ENCODE measurements at regions not wholly inside any gene's neighbourhood (a gene's known extent, or its start where the extent isn't known, plus 50 kb on each side); places are given as distances from the start of the nearest gene placed in this dataset.

- Histone ChIP-seq H3K27ac (ENCODE audit: low read depth, low read length) (no peak overlapping the region), H3K4me1 (ENCODE audit: control insufficient read depth in 3 of 3, insufficient read depth in 3 of 3, low read length in 3 of 3) (no peaks in the 10 kb centered on the region), H3K36me3 (ENCODE audit: control insufficient read depth in 3 of 3, insufficient read depth in 3 of 3, low read length in 3 of 3) (no peaks in the 10 kb centered on the region), H3K4me3 (ENCODE audit: low read length in 3 of 3) (no peak overlapping the region), H3K9me3 (ENCODE audit: control insufficient read depth in 3 of 3, low read length in 3 of 3) (no peaks in the 10 kb centered on the region), H3K9ac (ENCODE audit: low read depth in 1 of 3, low read length in 3 of 3) (no peak overlapping the region), H3K27me3 (ENCODE audit: control insufficient read depth in 3 of 3, insufficient read depth in 3 of 3, low read length in 3 of 3) (no peaks in the 10 kb centered on the region)
Observed at GRCh38 chr12:30095511-30095910, 311.8 kb upstream of the TMTC1 start.

- no peak overlapping the region for H3K9ac ChIP-seq (ENCODE audit: low read depth in 1 of 3, low read length in 3 of 3)
- no peaks in the 10 kb centered on the region for H3K4me1 ChIP-seq (ENCODE audit: control insufficient read depth in 3 of 3, insufficient read depth in 3 of 3, low read length in 3 of 3)
- H3K36me3 ChIP-seq (ENCODE audit: control insufficient read depth in 3 of 3, insufficient read depth in 3 of 3, low read length in 3 of 3): no peaks in the 10 kb centered on the region
- H3K27me3 ChIP-seq (ENCODE audit: control insufficient read depth in 3 of 3, insufficient read depth in 3 of 3, low read length in 3 of 3): no peaks in the 10 kb centered on the region
- H3K4me3 ChIP-seq (ENCODE audit: low read length in 3 of 3): no peak overlapping the region
- no peaks in the 10 kb centered on the region for H3K9me3 ChIP-seq (ENCODE audit: control insufficient read depth in 3 of 3, low read length in 3 of 3)
- H3K27ac ChIP-seq (ENCODE audit: low read depth, low read length): no peak overlapping the region
Observed at GRCh38 chr12:30092983-30093617, 309.4 kb upstream of the TMTC1 start.

- no peaks in the 10 kb centered on the region for H3K36me3 ChIP-seq (ENCODE audit: control insufficient read depth in 3 of 3, insufficient read depth in 3 of 3, low read length in 3 of 3)
- H3K9ac ChIP-seq (ENCODE audit: low read depth in 1 of 3, low read length in 3 of 3): no peak overlapping the region
- no peaks in the 10 kb centered on the region for H3K27me3 ChIP-seq (ENCODE audit: control insufficient read depth in 3 of 3, insufficient read depth in 3 of 3, low read length in 3 of 3)
- H3K9me3 ChIP-seq (ENCODE audit: control insufficient read depth in 3 of 3, low read length in 3 of 3): no peaks in the 10 kb centered on the region
- H3K4me1 ChIP-seq (ENCODE audit: control insufficient read depth in 3 of 3, insufficient read depth in 3 of 3, low read length in 3 of 3): no peaks in the 10 kb centered on the region
- no peak overlapping the region for H3K4me3 ChIP-seq (ENCODE audit: low read length in 3 of 3)
- H3K27ac ChIP-seq (ENCODE audit: low read depth, low read length): no peak overlapping the region
Observed at GRCh38 chr12:30090258-30090657, 306.5 kb upstream of the TMTC1 start.

GRCh38 chr12:30088259-30088995, 304.7 kb upstream of the TMTC1 start:
- no peaks in the 10 kb centered on the region for H3K9me3 ChIP-seq (ENCODE audit: control insufficient read depth in 3 of 3, low read length in 3 of 3)
- H3K4me1 ChIP-seq (ENCODE audit: control insufficient read depth in 3 of 3, insufficient read depth in 3 of 3, low read length in 3 of 3): no peaks in the 10 kb centered on the region
- no peak overlapping the region for H3K4me3 ChIP-seq (ENCODE audit: low read length in 3 of 3)
- no peaks in the 10 kb centered on the region for H3K36me3 ChIP-seq (ENCODE audit: control insufficient read depth in 3 of 3, insufficient read depth in 3 of 3, low read length in 3 of 3)
- H3K27me3 ChIP-seq (ENCODE audit: control insufficient read depth in 3 of 3, insufficient read depth in 3 of 3, low read length in 3 of 3): no peaks in the 10 kb centered on the region
- H3K27ac ChIP-seq (ENCODE audit: low read depth, low read length): no peak overlapping the region
- no peak overlapping the region for H3K9ac ChIP-seq (ENCODE audit: low read depth in 1 of 3, low read length in 3 of 3)

GRCh38 chr12:30082381-30082780, 298.6 kb upstream of the TMTC1 start:
- Histone ChIP-seq H3K27ac (ENCODE audit: low read depth, low read length) (no peak overlapping the region), H3K27me3 (ENCODE audit: control insufficient read depth in 3 of 3, insufficient read depth in 3 of 3, low read length in 3 of 3) (no peaks in the 10 kb centered on the region), H3K4me1 (ENCODE audit: control insufficient read depth in 3 of 3, insufficient read depth in 3 of 3, low read length in 3 of 3) (no peaks in the 10 kb centered on the region), H3K9ac (ENCODE audit: low read depth in 1 of 3, low read length in 3 of 3) (no peak overlapping the region), H3K4me3 (ENCODE audit: low read length in 3 of 3) (no peak overlapping the region), H3K36me3 (ENCODE audit: control insufficient read depth in 3 of 3, insufficient read depth in 3 of 3, low read length in 3 of 3) (no peaks in the 10 kb centered on the region), H3K9me3 (ENCODE audit: control insufficient read depth in 3 of 3, low read length in 3 of 3) (no peaks in the 10 kb centered on the region)

GRCh38 chr12:30074916-30075315, 291.2 kb upstream of the TMTC1 start:
- Histone ChIP-seq H3K9me3 (ENCODE audit: control insufficient read depth in 3 of 3, low read length in 3 of 3) (no peaks in the 10 kb centered on the region), H3K27ac (ENCODE audit: low read depth, low read length) (no peak overlapping the region), H3K4me3 (ENCODE audit: low read length in 3 of 3) (no peak overlapping the region), H3K4me1 (ENCODE audit: control insufficient read depth in 3 of 3, insufficient read depth in 3 of 3, low read length in 3 of 3) (no peaks in the 10 kb centered on the region), H3K9ac (ENCODE audit: low read depth in 1 of 3, low read length in 3 of 3) (no peak overlapping the region), H3K36me3 (ENCODE audit: control insufficient read depth in 3 of 3, insufficient read depth in 3 of 3, low read length in 3 of 3) (no peaks in the 10 kb centered on the region), H3K27me3 (ENCODE audit: control insufficient read depth in 3 of 3, insufficient read depth in 3 of 3, low read length in 3 of 3) (no peaks in the 10 kb centered on the region)

GRCh38 chr12:30072824-30073223, 289.1 kb upstream of the TMTC1 start:
- H3K9ac ChIP-seq (ENCODE audit: low read depth in 1 of 3, low read length in 3 of 3): no peak overlapping the region
- no peaks in the 10 kb centered on the region for H3K4me1 ChIP-seq (ENCODE audit: control insufficient read depth in 3 of 3, insufficient read depth in 3 of 3, low read length in 3 of 3)
- no peak overlapping the region for H3K27ac ChIP-seq (ENCODE audit: low read depth, low read length)
- no peaks in the 10 kb centered on the region for H3K9me3 ChIP-seq (ENCODE audit: control insufficient read depth in 3 of 3, low read length in 3 of 3)
- no peak overlapping the region for H3K4me3 ChIP-seq (ENCODE audit: low read length in 3 of 3)
- H3K27me3 ChIP-seq (ENCODE audit: control insufficient read depth in 3 of 3, insufficient read depth in 3 of 3, low read length in 3 of 3): no peaks in the 10 kb centered on the region
- H3K36me3 ChIP-seq (ENCODE audit: control insufficient read depth in 3 of 3, insufficient read depth in 3 of 3, low read length in 3 of 3): no peaks in the 10 kb centered on the region

GRCh38 chr12:30067146-30067545, 283.4 kb upstream of the TMTC1 start:
- Histone ChIP-seq H3K4me3 (ENCODE audit: low read length in 3 of 3) (no peak overlapping the region), H3K4me1 (ENCODE audit: control insufficient read depth in 3 of 3, insufficient read depth in 3 of 3, low read length in 3 of 3) (no peaks in the 10 kb centered on the region), H3K9ac (ENCODE audit: low read depth in 1 of 3, low read length in 3 of 3) (no peak overlapping the region), H3K36me3 (ENCODE audit: control insufficient read depth in 3 of 3, insufficient read depth in 3 of 3, low read length in 3 of 3) (no peaks in the 10 kb centered on the region), H3K9me3 (ENCODE audit: control insufficient read depth in 3 of 3, low read length in 3 of 3) (no peaks in the 10 kb centered on the region), H3K27ac (ENCODE audit: low read depth, low read length) (no peak overlapping the region), H3K27me3 (ENCODE audit: control insufficient read depth in 3 of 3, insufficient read depth in 3 of 3, low read length in 3 of 3) (no peaks in the 10 kb centered on the region)

GRCh38 chr12:30064906-30065305, 281.2 kb upstream of the TMTC1 start:
- H3K4me3 ChIP-seq (ENCODE audit: low read length in 3 of 3): no peak overlapping the region
- H3K9me3 ChIP-seq (ENCODE audit: control insufficient read depth in 3 of 3, low read length in 3 of 3): no peaks in the 10 kb centered on the region
- no peaks in the 10 kb centered on the region for H3K36me3 ChIP-seq (ENCODE audit: control insufficient read depth in 3 of 3, insufficient read depth in 3 of 3, low read length in 3 of 3)
- no peak overlapping the region for H3K9ac ChIP-seq (ENCODE audit: low read depth in 1 of 3, low read length in 3 of 3)
- no peaks in the 10 kb centered on the region for H3K27me3 ChIP-seq (ENCODE audit: control insufficient read depth in 3 of 3, insufficient read depth in 3 of 3, low read length in 3 of 3)
- H3K4me1 ChIP-seq (ENCODE audit: control insufficient read depth in 3 of 3, insufficient read depth in 3 of 3, low read length in 3 of 3): no peaks in the 10 kb centered on the region
- H3K27ac ChIP-seq (ENCODE audit: low read depth, low read length): no peak overlapping the region

GRCh38 chr12:30063435-30063945, 279.7 kb upstream of the TMTC1 start:
- H3K9me3 ChIP-seq (ENCODE audit: control insufficient read depth in 3 of 3, low read length in 3 of 3): no peaks in the 10 kb centered on the region
- H3K27me3 ChIP-seq (ENCODE audit: control insufficient read depth in 3 of 3, insufficient read depth in 3 of 3, low read length in 3 of 3): no peaks in the 10 kb centered on the region
- no peak overlapping the region for H3K27ac ChIP-seq (ENCODE audit: low read depth, low read length)
- H3K4me3 ChIP-seq (ENCODE audit: low read length in 3 of 3): no peak overlapping the region
- no peaks in the 10 kb centered on the region for H3K36me3 ChIP-seq (ENCODE audit: control insufficient read depth in 3 of 3, insufficient read depth in 3 of 3, low read length in 3 of 3)
- H3K4me1 ChIP-seq (ENCODE audit: control insufficient read depth in 3 of 3, insufficient read depth in 3 of 3, low read length in 3 of 3): no peaks in the 10 kb centered on the region
- H3K9ac ChIP-seq (ENCODE audit: low read depth in 1 of 3, low read length in 3 of 3): no peak overlapping the region

All from skeletal muscle tissue (tissue), 3 donors.